ENCODE measurements at regions not wholly inside any gene's neighbourhood (a gene's known extent, or its start where the extent isn't known, plus 50 kb on each side); places are given as distances from the start of the nearest gene placed in this dataset.

DNA sequence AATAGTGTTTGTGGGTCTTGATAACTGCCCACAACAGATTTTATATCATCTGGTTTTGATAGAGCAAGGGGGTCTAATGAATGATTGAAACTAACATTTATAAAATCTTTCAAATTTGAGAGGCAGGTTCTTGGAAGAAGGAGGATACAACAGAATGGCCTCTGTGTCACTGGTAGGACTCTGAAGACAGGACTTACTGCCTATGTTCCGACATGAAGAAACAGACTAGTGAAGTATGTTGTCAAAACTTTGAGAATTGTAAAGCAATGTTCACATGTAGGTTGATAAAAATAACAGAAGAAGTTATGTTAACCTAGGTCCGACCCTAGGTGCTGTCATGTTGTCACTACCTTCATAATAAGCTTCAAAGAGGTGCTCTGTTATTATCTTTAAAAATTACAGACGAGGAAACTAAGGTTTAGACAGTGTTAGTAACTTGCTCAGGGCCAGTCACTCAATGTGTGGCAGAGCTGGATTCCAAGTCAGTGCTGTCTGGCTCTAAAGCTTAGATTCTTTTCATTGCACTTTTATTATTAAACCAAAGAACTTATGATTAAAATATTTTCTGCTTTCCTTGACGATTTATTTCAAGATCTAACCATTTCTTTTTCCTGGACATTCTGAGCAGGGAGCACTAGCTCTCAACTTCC, 146.2 kb downstream of the RPIA start:
- TF ChIP-seq, protein P1, sequence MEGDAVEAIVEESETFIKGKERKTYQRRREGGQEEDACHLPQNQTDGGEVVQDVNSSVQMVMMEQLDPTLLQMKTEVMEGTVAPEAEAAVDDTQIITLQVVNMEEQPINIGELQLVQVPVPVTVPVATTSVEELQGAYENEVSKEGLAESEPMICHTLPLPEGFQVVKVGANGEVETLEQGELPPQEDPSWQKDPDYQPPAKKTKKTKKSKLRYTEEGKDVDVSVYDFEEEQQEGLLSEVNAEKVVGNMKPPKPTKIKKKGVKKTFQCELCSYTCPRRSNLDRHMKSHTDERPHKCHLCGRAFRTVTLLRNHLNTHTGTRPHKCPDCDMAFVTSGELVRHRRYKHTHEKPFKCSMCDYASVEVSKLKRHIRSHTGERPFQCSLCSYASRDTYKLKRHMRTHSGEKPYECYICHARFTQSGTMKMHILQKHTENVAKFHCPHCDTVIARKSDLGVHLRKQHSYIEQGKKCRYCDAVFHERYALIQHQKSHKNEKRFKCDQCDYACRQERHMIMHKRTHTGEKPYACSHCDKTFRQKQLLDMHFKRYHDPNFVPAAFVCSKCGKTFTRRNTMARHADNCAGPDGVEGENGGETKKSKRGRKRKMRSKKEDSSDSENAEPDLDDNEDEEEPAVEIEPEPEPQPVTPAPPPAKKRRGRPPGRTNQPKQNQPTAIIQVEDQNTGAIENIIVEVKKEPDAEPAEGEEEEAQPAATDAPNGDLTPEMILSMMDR (IDR thresholded peaks at IDR 0.05; ENCODE audit: insufficient read depth, low read length): no peak
- TF ChIP-seq POLR2AphosphoS5 (IDR thresholded peaks at IDR 0.05; ENCODE audit: low read depth): no peak

Data from HL-60 (cell line).